ENCODE measurements at regions not wholly inside any gene's neighbourhood (a gene's known extent, or its start where the extent isn't known, plus 50 kb on each side); places are given as distances from the start of the nearest gene placed in this dataset.

DNA sequence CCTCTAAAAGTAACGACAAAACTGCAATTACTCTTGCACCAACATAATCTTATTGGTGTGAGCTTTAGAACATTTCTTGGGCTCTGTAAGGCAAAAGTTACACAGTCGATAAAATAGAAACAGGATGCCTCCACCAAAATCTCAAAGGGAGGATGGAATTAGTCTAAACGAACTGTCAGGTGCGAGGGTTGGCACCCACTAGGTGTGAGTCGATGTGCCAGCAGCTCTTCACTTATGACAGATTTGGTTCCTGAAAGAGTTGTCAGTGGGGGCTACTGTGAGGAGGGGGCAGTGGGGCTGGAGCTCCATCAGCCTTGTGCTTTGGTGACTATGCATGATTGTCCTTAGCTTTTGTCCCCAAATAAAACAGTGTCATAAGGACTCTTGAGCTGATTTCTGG, 422.9 kb downstream of the TMEM114 start:
- TF ChIP-seq POLR2AphosphoS5 (IDR thresholded peaks at IDR 0.05; ENCODE audit: low read depth) (no peak), EZH2 (IDR thresholded peaks at IDR 0.05; ENCODE audit: low read depth, unreplicated experiment) (no peak), EZH2phosphoT487 (IDR thresholded peaks at IDR 0.05; ENCODE audit: unreplicated experiment) (no peak), CREB1 (CRISPR knock-in tag; IDR thresholded peaks at IDR 0.05; ENCODE audit: low read depth) (no peak), STAT1 (IDR thresholded peaks at IDR 0.05; ENCODE audit: unreplicated experiment) (no peak), ZNF114 (CRISPR knock-in tag; IDR thresholded peaks at IDR 0.05) (no peak), JUNB (IDR thresholded peaks at IDR 0.05; ENCODE audit: unreplicated experiment) (no peak)
- TF ChIP-seq, protein P1, sequence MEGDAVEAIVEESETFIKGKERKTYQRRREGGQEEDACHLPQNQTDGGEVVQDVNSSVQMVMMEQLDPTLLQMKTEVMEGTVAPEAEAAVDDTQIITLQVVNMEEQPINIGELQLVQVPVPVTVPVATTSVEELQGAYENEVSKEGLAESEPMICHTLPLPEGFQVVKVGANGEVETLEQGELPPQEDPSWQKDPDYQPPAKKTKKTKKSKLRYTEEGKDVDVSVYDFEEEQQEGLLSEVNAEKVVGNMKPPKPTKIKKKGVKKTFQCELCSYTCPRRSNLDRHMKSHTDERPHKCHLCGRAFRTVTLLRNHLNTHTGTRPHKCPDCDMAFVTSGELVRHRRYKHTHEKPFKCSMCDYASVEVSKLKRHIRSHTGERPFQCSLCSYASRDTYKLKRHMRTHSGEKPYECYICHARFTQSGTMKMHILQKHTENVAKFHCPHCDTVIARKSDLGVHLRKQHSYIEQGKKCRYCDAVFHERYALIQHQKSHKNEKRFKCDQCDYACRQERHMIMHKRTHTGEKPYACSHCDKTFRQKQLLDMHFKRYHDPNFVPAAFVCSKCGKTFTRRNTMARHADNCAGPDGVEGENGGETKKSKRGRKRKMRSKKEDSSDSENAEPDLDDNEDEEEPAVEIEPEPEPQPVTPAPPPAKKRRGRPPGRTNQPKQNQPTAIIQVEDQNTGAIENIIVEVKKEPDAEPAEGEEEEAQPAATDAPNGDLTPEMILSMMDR (conservative IDR thresholded peaks at IDR 0.05; ENCODE audit: low read depth in 2 of 2) = no peak
- TF ChIP-seq, protein P2, sequence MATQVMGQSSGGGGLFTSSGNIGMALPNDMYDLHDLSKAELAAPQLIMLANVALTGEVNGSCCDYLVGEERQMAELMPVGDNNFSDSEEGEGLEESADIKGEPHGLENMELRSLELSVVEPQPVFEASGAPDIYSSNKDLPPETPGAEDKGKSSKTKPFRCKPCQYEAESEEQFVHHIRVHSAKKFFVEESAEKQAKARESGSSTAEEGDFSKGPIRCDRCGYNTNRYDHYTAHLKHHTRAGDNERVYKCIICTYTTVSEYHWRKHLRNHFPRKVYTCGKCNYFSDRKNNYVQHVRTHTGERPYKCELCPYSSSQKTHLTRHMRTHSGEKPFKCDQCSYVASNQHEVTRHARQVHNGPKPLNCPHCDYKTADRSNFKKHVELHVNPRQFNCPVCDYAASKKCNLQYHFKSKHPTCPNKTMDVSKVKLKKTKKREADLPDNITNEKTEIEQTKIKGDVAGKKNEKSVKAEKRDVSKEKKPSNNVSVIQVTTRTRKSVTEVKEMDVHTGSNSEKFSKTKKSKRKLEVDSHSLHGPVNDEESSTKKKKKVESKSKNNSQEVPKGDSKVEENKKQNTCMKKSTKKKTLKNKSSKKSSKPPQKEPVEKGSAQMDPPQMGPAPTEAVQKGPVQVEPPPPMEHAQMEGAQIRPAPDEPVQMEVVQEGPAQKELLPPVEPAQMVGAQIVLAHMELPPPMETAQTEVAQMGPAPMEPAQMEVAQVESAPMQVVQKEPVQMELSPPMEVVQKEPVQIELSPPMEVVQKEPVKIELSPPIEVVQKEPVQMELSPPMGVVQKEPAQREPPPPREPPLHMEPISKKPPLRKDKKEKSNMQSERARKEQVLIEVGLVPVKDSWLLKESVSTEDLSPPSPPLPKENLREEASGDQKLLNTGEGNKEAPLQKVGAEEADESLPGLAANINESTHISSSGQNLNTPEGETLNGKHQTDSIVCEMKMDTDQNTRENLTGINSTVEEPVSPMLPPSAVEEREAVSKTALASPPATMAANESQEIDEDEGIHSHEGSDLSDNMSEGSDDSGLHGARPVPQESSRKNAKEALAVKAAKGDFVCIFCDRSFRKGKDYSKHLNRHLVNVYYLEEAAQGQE (IDR thresholded peaks at IDR 0.05; ENCODE audit: unreplicated experiment) = no peak
- TF ChIP-seq, protein P3, sequence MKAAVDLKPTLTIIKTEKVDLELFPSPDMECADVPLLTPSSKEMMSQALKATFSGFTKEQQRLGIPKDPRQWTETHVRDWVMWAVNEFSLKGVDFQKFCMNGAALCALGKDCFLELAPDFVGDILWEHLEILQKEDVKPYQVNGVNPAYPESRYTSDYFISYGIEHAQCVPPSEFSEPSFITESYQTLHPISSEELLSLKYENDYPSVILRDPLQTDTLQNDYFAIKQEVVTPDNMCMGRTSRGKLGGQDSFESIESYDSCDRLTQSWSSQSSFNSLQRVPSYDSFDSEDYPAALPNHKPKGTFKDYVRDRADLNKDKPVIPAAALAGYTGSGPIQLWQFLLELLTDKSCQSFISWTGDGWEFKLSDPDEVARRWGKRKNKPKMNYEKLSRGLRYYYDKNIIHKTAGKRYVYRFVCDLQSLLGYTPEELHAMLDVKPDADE (IDR thresholded peaks at IDR 0.05) = no peak

All from GM23338 (cell line).